B cell (primary cell): ENCODE measurements at regions not wholly inside any gene's neighbourhood (a gene's known extent, or its start where the extent isn't known, plus 50 kb on each side); places are given as distances from the start of the nearest gene placed in this dataset.

Source experiments
- EZH2 ChIP-seq: IDR thresholded peaks from 2 replicates; pipeline ENCODE4 v1.6.1; 2012; ENCODE audit warnings: borderline replicate concordance, low read depth, mild to moderate bottlenecking, moderate library complexity, low read length; ENCODE audit not compliant: insufficient read depth, poor library complexity, severe bottlenecking
- TF ChIP-seq, protein P1 (sequence below): fragments of 200-600 bp; IDR thresholded peaks from one replicate; pipeline ENCODE4 v1.8.0; 2022; ENCODE audit warnings: antibody characterized with exemption, mild to moderate bottlenecking

- TF ChIP-seq, protein P1, sequence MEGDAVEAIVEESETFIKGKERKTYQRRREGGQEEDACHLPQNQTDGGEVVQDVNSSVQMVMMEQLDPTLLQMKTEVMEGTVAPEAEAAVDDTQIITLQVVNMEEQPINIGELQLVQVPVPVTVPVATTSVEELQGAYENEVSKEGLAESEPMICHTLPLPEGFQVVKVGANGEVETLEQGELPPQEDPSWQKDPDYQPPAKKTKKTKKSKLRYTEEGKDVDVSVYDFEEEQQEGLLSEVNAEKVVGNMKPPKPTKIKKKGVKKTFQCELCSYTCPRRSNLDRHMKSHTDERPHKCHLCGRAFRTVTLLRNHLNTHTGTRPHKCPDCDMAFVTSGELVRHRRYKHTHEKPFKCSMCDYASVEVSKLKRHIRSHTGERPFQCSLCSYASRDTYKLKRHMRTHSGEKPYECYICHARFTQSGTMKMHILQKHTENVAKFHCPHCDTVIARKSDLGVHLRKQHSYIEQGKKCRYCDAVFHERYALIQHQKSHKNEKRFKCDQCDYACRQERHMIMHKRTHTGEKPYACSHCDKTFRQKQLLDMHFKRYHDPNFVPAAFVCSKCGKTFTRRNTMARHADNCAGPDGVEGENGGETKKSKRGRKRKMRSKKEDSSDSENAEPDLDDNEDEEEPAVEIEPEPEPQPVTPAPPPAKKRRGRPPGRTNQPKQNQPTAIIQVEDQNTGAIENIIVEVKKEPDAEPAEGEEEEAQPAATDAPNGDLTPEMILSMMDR = no peak
- no peak for TF ChIP-seq EZH2
Observed at GRCh38 chr14:97624985-97625384, 827.8 kb downstream of the VRK1 start.
